Fibroblast of mammary gland (primary cell): ENCODE measurements at regions not wholly inside any gene's neighbourhood (a gene's known extent, or its start where the extent isn't known, plus 50 kb on each side); places are given as distances from the start of the nearest gene placed in this dataset.
"Not testable (repeated sequence)": the region's sequence is repeated elsewhere in the genome, so short reads cannot be mapped to it uniquely, and the experiment has no call there.

Experiments
- DNase-seq: peaks from one replicate; pipeline ENCODE4 v3.0.0-alpha.2; 2010; ENCODE audit warnings: low read depth
- H3K4me3 ChIP-seq: 2 replicates; pipeline ENCODE4 v1.5.1; 2011; ENCODE audit warnings: low read depth, mild to moderate bottlenecking, low read length, moderate library complexity; ENCODE audit not compliant: control insufficient read depth
- CTCF ChIP-seq: conservative IDR thresholded peaks from 2 replicates; pipeline ENCODE4 v1.5.1; 2011; ENCODE audit warnings: low read depth, low read length, inconsistent platforms; ENCODE audit not compliant: control insufficient read depth, insufficient read depth

GRCh38 chr9:105119156-105119555 is 125.3 kb upstream of the SLC44A1 start:
- H3K4me3 ChIP-seq: no peak overlapping the region
- TF ChIP-seq CTCF: no peak
- no peak for DNase-seq

- no peak for TF ChIP-seq CTCF
- DNase-seq: no peak
- no peak overlapping the region for H3K4me3 ChIP-seq
Observed at GRCh38 chr9:105121861-105122430, 122.5 kb upstream of the SLC44A1 start.

- H3K4me3 ChIP-seq, DNase-seq: not testable (repeated sequence)
Observed at GRCh38 chr9:105124598-105124997, 119.9 kb upstream of the SLC44A1 start.

- TF ChIP-seq CTCF: no peak
- no peak for DNase-seq
- H3K4me3 ChIP-seq: no peak overlapping the region
Observed at GRCh38 chr9:105126226-105126625, 118.2 kb upstream of the SLC44A1 start.

- H3K4me3 ChIP-seq: no peak overlapping the region
- TF ChIP-seq CTCF: no peak
- DNase-seq: no peak
Observed at GRCh38 chr9:105127863-105128220, 116.6 kb upstream of the SLC44A1 start.

GRCh38 chr9:105128908-105129600 is 115.4 kb upstream of the SLC44A1 start:
- no peak overlapping the region for H3K4me3 ChIP-seq
- DNase-seq: no peak
- TF ChIP-seq CTCF: no peak

GRCh38 chr9:105129731-105130130 is 114.7 kb upstream of the SLC44A1 start:
- H3K4me3 ChIP-seq: no peak overlapping the region
- no peak for TF ChIP-seq CTCF
- DNase-seq: no peak
